K562 (cell line): ENCODE measurements at regions not wholly inside any gene's neighbourhood (a gene's known extent, or its start where the extent isn't known, plus 50 kb on each side); places are given as distances from the start of the nearest gene placed in this dataset.

Experiments used
- ATAC-seq: fragments of 200-7000 bp; cut with Tn5 transposase; 3 replicates; pipeline ENCODE4 v1.9.1; 2020; ENCODE audit warnings: moderate library complexity
- BruUV-seq: library from RNA; stranded (reverse); fragments of 400-500 nt; replicated peaks from 2 replicates; lab custom pipeline; 2021; lab: Mats Ljungman, UMichigan
- CTCF ChIA-PET: fragments of 300-600 bp; formaldehyde crosslinking; extraction: SDS; loops from one replicate; lab custom pipeline; 2021; ENCODE audit warnings: low intra/inter-chr PET ratio; lab: Yijun Ruan, JAX
- POLR2A ChIA-PET: fragments of 300-600, 350-650 bp; sonication (Branson Sonifier 250); formaldehyde crosslinking; extraction: SDS; loops from one replicate; lab custom pipeline; 2021; ENCODE audit warnings: antibody characterized with exemption, inconsistent platforms; lab: Yijun Ruan, JAX
- DNase-seq, 4 experiments: peaks; one replicate each; pipeline versions ENCODE4 v3.0.0 to v3.0.0-alpha.2; 2011 to 2018; ENCODE audit warnings: low spot score in 3 of 4, mixed read lengths in 3 of 4; ENCODE audit errors: extremely low read depth in 1 of 4
- FAIRE-seq: peaks from 2 replicates; lab custom pipeline; 2011; peaks lifted over from hg19 to GRCh38; lab: Jason Lieb, UNC
- H2AFZ ChIP-seq: 2 replicates; pipeline ENCODE4 v1.6.0; 2011; ENCODE audit warnings: low read depth, low read length, control low read depth, inconsistent platforms
- H3K27ac ChIP-seq: fragments of 200-600 bp; 3 replicates; pipeline ENCODE4 v1.8.0; 2011; ENCODE audit warnings: low read depth, mild to moderate bottlenecking, control low read depth, inconsistent platforms, low read length, moderate library complexity, mixed read lengths; ENCODE audit errors: extremely low read depth
- H3K27me3 ChIP-seq, 2 experiments: fragments of 300-600 bp in 1 of 2; 2 replicates in 1 of 2; 3 replicates in 1 of 2; pipeline versions ENCODE4 v1.6.0 to v1.8.0; 2011; ENCODE audit warnings: inconsistent platforms in 2 of 2, low read length in 2 of 2, mild to moderate bottlenecking in 1 of 2, mixed read lengths in 1 of 2, moderate library complexity in 1 of 2; ENCODE audit not compliant: control insufficient read depth in 2 of 2, insufficient read depth in 2 of 2
- H3K36me3 ChIP-seq: fragments of 300-600 bp; 3 replicates; pipeline ENCODE4 v1.8.0; 2011; ENCODE audit warnings: mild to moderate bottlenecking, low read length, inconsistent platforms; ENCODE audit not compliant: control insufficient read depth, insufficient read depth
- H3K4me1 ChIP-seq, 2 experiments: fragments of 200-600 bp in 1 of 2; replicated peaks in 1 of 2; 2 replicates in 1 of 2; 3 replicates in 1 of 2; pipeline versions ENCODE4 v1.5.1 to v1.8.0; 2011; ENCODE audit warnings: inconsistent platforms in 2 of 2, low read length in 2 of 2, mild to moderate bottlenecking in 1 of 2, mixed read lengths in 1 of 2, moderate library complexity in 1 of 2; ENCODE audit not compliant: control insufficient read depth in 2 of 2, insufficient read depth in 2 of 2
- H3K4me2 ChIP-seq: 2 replicates; pipeline ENCODE4 v1.6.1; 2011; ENCODE audit warnings: low read length, control low read depth, inconsistent platforms, mixed read lengths; ENCODE audit not compliant: insufficient read depth
- H3K4me3 ChIP-seq: fragments of 200-600 bp; sonication (generic), shearing (Covaris generic); 2 replicates; pipeline ENCODE4 v1.5.1; 2016; ENCODE audit warnings: control low read depth, inconsistent platforms
- H3K79me2 ChIP-seq: fragments of 200-600 bp; 3 replicates; pipeline ENCODE4 v1.8.0; 2011; ENCODE audit warnings: low read length, inconsistent platforms; ENCODE audit not compliant: control insufficient read depth, insufficient read depth
- H3K9ac ChIP-seq, 2 experiments: 2 replicates each; pipeline versions ENCODE4 v1.6.0 to v1.6.1; 2011; ENCODE audit warnings: low read depth in 2 of 2, low read length in 2 of 2, control low read depth in 1 of 2, inconsistent platforms in 1 of 2, mild to moderate bottlenecking in 1 of 2, mixed read lengths in 1 of 2; ENCODE audit not compliant: insufficient read depth in 1 of 2
- H3K9me1 ChIP-seq: one replicate; pipeline ENCODE4 v1.6.0; 2011; ENCODE audit warnings: inconsistent platforms, mild to moderate bottlenecking, low read length, moderate library complexity; ENCODE audit not compliant: control insufficient read depth, insufficient read depth
- H3K9me3 ChIP-seq: replicated peaks from 2 replicates; pipeline ENCODE4 v1.5.1; 2011; ENCODE audit warnings: low read depth, low read length, inconsistent platforms; ENCODE audit not compliant: control insufficient read depth, insufficient read depth
- H4K20me1 ChIP-seq: replicated peaks from 2 replicates; pipeline ENCODE4 v1.6.1; 2011; ENCODE audit warnings: low read length, inconsistent platforms, mixed read lengths; ENCODE audit not compliant: control insufficient read depth, insufficient read depth
- BRF1 ChIP-seq: IDR thresholded peaks from 3 replicates; pipeline ENCODE4 v1.6.1; 2011; ENCODE audit warnings: borderline replicate concordance, mild to moderate bottlenecking; ENCODE audit not compliant: insufficient read length; ENCODE audit errors: extremely low read depth
- HDAC3 ChIP-seq: fragments of 450-650 bp; IDR thresholded peaks from 2 replicates; pipeline ENCODE4 v1.6.1; 2018; ENCODE audit warnings: borderline replicate concordance, mild to moderate bottlenecking, moderate library complexity; ENCODE audit not compliant: partially characterized antibody
- KLF10 ChIP-seq: fragments of 250-450 bp; sonication (Bioruptor Pico); IDR thresholded peaks from 2 replicates; pipeline ENCODE4 v1.6.1; 2021; ENCODE audit warnings: matching md5 sums
- MAFG ChIP-seq: fragments of 450-650 bp; conservative IDR thresholded peaks from 2 replicates; pipeline ENCODE4 v1.6.1; 2016; ENCODE audit warnings: missing genetic modification characterization, missing compliant biosample characterization
- POLR2A ChIP-seq: fragments of 450-650 bp; conservative IDR thresholded peaks from 2 replicates; pipeline ENCODE4 v1.6.1; 2016
- POLR2AphosphoS5 ChIP-seq: IDR thresholded peaks from 2 replicates; pipeline ENCODE4 v1.6.1; 2011; ENCODE audit warnings: mild to moderate bottlenecking, low read depth, low read length, moderate library complexity; ENCODE audit not compliant: control insufficient read depth, insufficient read depth
- PYGO2 ChIP-seq: fragments of 450-650 bp; IDR thresholded peaks from 2 replicates; pipeline ENCODE4 v1.6.1; 2016; ENCODE audit warnings: mild to moderate bottlenecking, missing genetic modification characterization, moderate library complexity, missing compliant biosample characterization
- RAD21 ChIP-seq, 2 experiments: fragments of 250-450 bp in 1 of 2; fragments of 450-650 bp in 1 of 2; sonication (Bioruptor Pico) in 1 of 2; formaldehyde crosslinking in 1 of 2; IDR thresholded peaks in 1 of 2; conservative IDR thresholded peaks in 1 of 2; 2 replicates each; pipeline versions ENCODE4 v1.4.0 to v1.8.0; 2020 to 2022; ENCODE audit warnings: mild to moderate bottlenecking in 2 of 2, moderate library complexity in 1 of 2
- ZBTB17 ChIP-seq: fragments of 450-650 bp; formaldehyde crosslinking; IDR thresholded peaks from 2 replicates; pipeline ENCODE4 v1.4.0; 2020; ENCODE audit warnings: mild to moderate bottlenecking
- ZNF143 ChIP-seq: sonication (generic); formaldehyde crosslinking; IDR thresholded peaks from 2 replicates; pipeline ENCODE4 v1.9.0; 2022; ENCODE audit warnings: mild to moderate bottlenecking, missing genetic modification reagents
- ZNF354B ChIP-seq: fragments of 250-450 bp; sonication (Bioruptor Pico); IDR thresholded peaks from 2 replicates; pipeline ENCODE4 v1.4.0; 2020
- ZNF408 ChIP-seq: fragments of 250-450 bp; sonication (Bioruptor Pico); IDR thresholded peaks from 2 replicates; pipeline ENCODE4 v1.4.0; 2020; ENCODE audit warnings: low read depth, mild to moderate bottlenecking, moderate library complexity
- WGBS: fragments of 100-300 bp; shearing (Covaris generic); methylation state at CpG from one replicate; pipeline ENCODE4 v1.1.6; 2016; ENCODE audit warnings: low coverage, mixed read lengths; ENCODE audit not compliant: insufficient coverage; ENCODE audit errors: missing lambda C conversion rate; 5-methylcytosine and 5-hydroxymethylcytosine counted together
- in situ Hi-C: fragments of 300-500 bp; cut with MboI; formaldehyde crosslinking; loops from 4 replicates; pipeline ENCODE4 v1.15.0; 2018; ENCODE audit warnings: inconsistent platforms, mixed read lengths
- intact Hi-C: fragments of 100-400 bp; cut with micrococcal nuclease; formaldehyde crosslinking; loops from 2 replicates; pipeline ENCODE4 v1.14.2; 2022
- TF ChIP-seq, protein P1 (sequence below): sonication (generic); formaldehyde crosslinking; IDR thresholded peaks from 2 replicates; pipeline ENCODE4 v1.8.0; 2022; ENCODE audit warnings: mild to moderate bottlenecking, low read depth, missing genetic modification reagents
- TF ChIP-seq, protein P2 (sequence below): fragments of 200-800 bp; sonication (Bioruptor generic); IDR thresholded peaks from 2 replicates; pipeline ENCODE4 v1.6.1; 2017; ENCODE audit warnings: missing genetic modification characterization, missing compliant biosample characterization
- TF ChIP-seq, protein P3 (sequence below), 3 experiments: fragments of 200-800 bp in 1 of 3; fragments of 250-450 bp in 1 of 3; fragments of 450-650 bp in 1 of 3; sonication (Bioruptor Pico) in 1 of 3; sonication (Bioruptor generic) in 1 of 3; formaldehyde crosslinking in 1 of 3; IDR thresholded peaks; 2 replicates each; pipeline versions ENCODE4 v1.6.1 to v1.8.0; 2016 to 2022; ENCODE audit warnings: mild to moderate bottlenecking in 2 of 3, missing genetic modification characterization in 2 of 3, missing compliant biosample characterization in 1 of 3, moderate library complexity in 1 of 3

DNA sequence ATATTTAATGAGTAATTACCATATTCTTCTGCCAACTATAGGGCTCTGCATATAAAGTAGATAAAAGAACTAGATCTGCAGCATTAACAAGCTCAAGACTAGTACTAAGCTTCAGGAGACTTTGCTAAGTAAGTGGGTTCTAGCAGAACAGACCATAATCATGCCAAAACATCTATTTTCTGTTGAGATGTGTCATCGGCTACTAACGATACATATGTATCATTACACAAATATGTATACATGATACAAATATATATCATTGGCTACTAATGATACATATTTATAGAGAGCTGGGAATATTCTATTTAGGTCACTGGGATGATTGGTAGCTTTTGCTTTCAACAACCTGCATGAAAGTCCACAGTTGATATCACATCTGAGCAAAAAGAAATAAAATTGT lies 185.8 kb upstream of the DCBLD2 start (continued):
- TF ChIP-seq, protein P1, sequence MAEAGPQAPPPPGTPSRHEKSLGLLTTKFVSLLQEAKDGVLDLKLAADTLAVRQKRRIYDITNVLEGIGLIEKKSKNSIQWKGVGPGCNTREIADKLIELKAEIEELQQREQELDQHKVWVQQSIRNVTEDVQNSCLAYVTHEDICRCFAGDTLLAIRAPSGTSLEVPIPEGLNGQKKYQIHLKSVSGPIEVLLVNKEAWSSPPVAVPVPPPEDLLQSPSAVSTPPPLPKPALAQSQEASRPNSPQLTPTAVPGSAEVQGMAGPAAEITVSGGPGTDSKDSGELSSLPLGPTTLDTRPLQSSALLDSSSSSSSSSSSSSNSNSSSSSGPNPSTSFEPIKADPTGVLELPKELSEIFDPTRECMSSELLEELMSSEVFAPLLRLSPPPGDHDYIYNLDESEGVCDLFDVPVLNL (CRISPR knock-in tag) = no peak
- TF ChIP-seq KLF10 (CRISPR knock-in tag) (no peak), ZNF354B (CRISPR knock-in tag) (no peak), ZNF143 (CRISPR knock-in tag) (no peak), ZNF408 (CRISPR knock-in tag) (no peak)

DNA sequence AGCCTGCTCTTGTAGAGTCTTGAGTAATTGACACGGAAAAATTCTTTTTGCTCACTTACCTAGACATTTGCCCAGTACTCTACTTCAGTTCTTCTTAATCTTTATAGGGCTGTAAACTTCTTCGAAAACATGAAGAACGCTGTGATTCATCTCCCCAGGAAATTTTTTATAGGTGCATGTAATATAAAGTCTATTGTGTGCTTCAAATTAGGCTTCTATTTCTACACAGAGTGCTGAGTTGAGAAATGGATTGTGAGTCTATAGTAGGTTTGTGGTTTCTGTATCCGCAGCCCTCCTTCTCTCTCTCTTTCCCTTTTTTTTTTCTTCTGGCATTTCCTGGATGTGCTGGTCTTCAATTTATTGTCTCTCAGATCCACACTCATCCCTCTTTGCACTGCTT lies 183.3 kb upstream of the DCBLD2 start:
- intact Hi-C loops (no loop called here), in situ Hi-C loops (no loop called here)
- Histone ChIP-seq H3K27me3 (no peaks in the 10 kb centered on the region), H3K4me2 (no peak overlapping the region), H3K36me3 (no peaks in the 10 kb centered on the region), H3K4me3 (no peak overlapping the region), H3K9ac (no peak overlapping the region), H4K20me1 (no peaks in the 10 kb centered on the region), H3K9me3 (no peaks in the 10 kb centered on the region), H3K4me1 (no peaks in the 10 kb centered on the region), H3K9me1 (no peaks in the 10 kb centered on the region), H3K79me2 (no peaks in the 10 kb centered on the region), H3K27ac (no peak overlapping the region), H2AFZ (no peak overlapping the region)
- no peak for ATAC-seq
- WGBS = 0% methylated on average over 3 of the region's 4 CpGs
- no TSS peak for BruUV-seq
- no peak for DNase-seq
- ChIA-PET CTCF (no interaction called here), POLR2A (no interaction called here)
- FAIRE-seq = no peak
- no peak for TF ChIP-seq ZBTB17 (CRISPR knock-in tag)
- TF ChIP-seq RAD21 (CRISPR knock-in tag; conservative IDR thresholded peaks at IDR 0.05 in 1 of 2, IDR thresholded peaks at IDR 0.05 in 1 of 2) = no peak
- no peak for TF ChIP-seq POLR2A
- TF ChIP-seq, protein P2, sequence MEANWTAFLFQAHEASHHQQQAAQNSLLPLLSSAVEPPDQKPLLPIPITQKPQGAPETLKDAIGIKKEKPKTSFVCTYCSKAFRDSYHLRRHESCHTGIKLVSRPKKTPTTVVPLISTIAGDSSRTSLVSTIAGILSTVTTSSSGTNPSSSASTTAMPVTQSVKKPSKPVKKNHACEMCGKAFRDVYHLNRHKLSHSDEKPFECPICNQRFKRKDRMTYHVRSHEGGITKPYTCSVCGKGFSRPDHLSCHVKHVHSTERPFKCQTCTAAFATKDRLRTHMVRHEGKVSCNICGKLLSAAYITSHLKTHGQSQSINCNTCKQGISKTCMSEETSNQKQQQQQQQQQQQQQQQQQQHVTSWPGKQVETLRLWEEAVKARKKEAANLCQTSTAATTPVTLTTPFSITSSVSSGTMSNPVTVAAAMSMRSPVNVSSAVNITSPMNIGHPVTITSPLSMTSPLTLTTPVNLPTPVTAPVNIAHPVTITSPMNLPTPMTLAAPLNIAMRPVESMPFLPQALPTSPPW = no peak
- no peak for TF ChIP-seq MAFG (tag)
- TF ChIP-seq POLR2AphosphoS5 = no peak
- TF ChIP-seq PYGO2 (tag) = no peak
- TF ChIP-seq, protein P3, sequence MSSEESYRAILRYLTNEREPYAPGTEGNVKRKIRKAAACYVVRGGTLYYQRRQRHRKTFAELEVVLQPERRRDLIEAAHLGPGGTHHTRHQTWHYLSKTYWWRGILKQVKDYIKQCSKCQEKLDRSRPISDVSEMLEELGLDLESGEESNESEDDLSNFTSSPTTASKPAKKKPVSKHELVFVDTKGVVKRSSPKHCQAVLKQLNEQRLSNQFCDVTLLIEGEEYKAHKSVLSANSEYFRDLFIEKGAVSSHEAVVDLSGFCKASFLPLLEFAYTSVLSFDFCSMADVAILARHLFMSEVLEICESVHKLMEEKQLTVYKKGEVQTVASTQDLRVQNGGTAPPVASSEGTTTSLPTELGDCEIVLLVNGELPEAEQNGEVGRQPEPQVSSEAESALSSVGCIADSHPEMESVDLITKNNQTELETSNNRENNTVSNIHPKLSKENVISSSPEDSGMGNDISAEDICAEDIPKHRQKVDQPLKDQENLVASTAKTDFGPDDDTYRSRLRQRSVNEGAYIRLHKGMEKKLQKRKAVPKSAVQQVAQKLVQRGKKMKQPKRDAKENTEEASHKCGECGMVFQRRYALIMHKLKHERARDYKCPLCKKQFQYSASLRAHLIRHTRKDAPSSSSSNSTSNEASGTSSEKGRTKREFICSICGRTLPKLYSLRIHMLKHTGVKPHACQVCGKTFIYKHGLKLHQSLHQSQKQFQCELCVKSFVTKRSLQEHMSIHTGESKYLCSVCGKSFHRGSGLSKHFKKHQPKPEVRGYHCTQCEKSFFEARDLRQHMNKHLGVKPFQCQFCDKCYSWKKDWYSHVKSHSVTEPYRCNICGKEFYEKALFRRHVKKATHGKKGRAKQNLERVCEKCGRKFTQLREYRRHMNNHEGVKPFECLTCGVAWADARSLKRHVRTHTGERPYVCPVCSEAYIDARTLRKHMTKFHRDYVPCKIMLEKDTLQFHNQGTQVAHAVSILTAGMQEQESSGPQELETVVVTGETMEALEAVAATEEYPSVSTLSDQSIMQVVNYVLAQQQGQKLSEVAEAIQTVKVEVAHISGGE (CRISPR knock-in tag; IDR thresholded peaks at IDR 0.05) = no peak
- TF ChIP-seq HDAC3 = no peak
- no peak for TF ChIP-seq BRF1
